GM19099 (cell line): ENCODE measurements at regions not wholly inside any gene's neighbourhood (a gene's known extent, or its start where the extent isn't known, plus 50 kb on each side); places are given as distances from the start of the nearest gene placed in this dataset.

ENCODE experiments used
- POLR2A ChIP-seq: IDR thresholded peaks from 3 replicates; pipeline ENCODE4 v1.6.1; 2011; ENCODE audit warnings: low read depth; ENCODE audit not compliant: insufficient read length; ENCODE audit errors: extremely low read depth

GRCh38 chr9:90340421-90340820 is 302.2 kb downstream of the DIRAS2 start:
- TF ChIP-seq POLR2A: no peak

GRCh38 chr9:90342607-90343006 is 300.0 kb downstream of the DIRAS2 start:
- TF ChIP-seq POLR2A: no peak

- no peak for TF ChIP-seq POLR2A
Measured at GRCh38 chr9:90343366-90343765, 299.3 kb downstream of the DIRAS2 start.

- no peak for TF ChIP-seq POLR2A
Measured at GRCh38 chr9:90343991-90344390, 298.6 kb downstream of the DIRAS2 start.

- TF ChIP-seq POLR2A: no peak
Measured at GRCh38 chr9:90365666-90366065, 277.0 kb downstream of the DIRAS2 start.

GRCh38 chr9:90368241-90368640 is 274.4 kb downstream of the DIRAS2 start:
- no peak for TF ChIP-seq POLR2A

- no peak for TF ChIP-seq POLR2A
Measured at GRCh38 chr9:90368928-90369327, 273.7 kb downstream of the DIRAS2 start.

GRCh38 chr9:90379771-90380170 is 262.9 kb downstream of the DIRAS2 start:
- TF ChIP-seq POLR2A: no peak

GRCh38 chr9:90385146-90385545 is 257.5 kb downstream of the DIRAS2 start:
- TF ChIP-seq POLR2A: no peak

- no peak for TF ChIP-seq POLR2A
Measured at GRCh38 chr9:90393365-90394152, 249.1 kb downstream of the DIRAS2 start.

- no peak for TF ChIP-seq POLR2A
Measured at GRCh38 chr9:90394871-90395270, 247.8 kb downstream of the DIRAS2 start.

GRCh38 chr9:90400091-90400490 is 242.5 kb downstream of the DIRAS2 start:
- TF ChIP-seq POLR2A: no peak

- no peak for TF ChIP-seq POLR2A
Measured at GRCh38 chr9:90408659-90409058, 234.0 kb downstream of the DIRAS2 start.

- TF ChIP-seq POLR2A: no peak
Measured at GRCh38 chr9:90419221-90419851, 223.3 kb downstream of the DIRAS2 start.

GRCh38 chr9:90420211-90420610 is 222.4 kb downstream of the DIRAS2 start:
- TF ChIP-seq POLR2A: no peak

- no peak for TF ChIP-seq POLR2A
Measured at GRCh38 chr9:90420768-90421513, 221.7 kb downstream of the DIRAS2 start.
